ENCODE measurements at regions not wholly inside any gene's neighbourhood (a gene's known extent, or its start where the extent isn't known, plus 50 kb on each side); places are given as distances from the start of the nearest gene placed in this dataset.

- no peak for TF ChIP-seq CTCF (IDR thresholded peaks at IDR 0.05)
- no peak for TF ChIP-seq EP300 (IDR thresholded peaks at IDR 0.05)
- TF ChIP-seq POLR2A (IDR thresholded peaks at IDR 0.05), result no peak
- no peak for TF ChIP-seq POLR2AphosphoS5 (IDR thresholded peaks at IDR 0.05)
Observed at GRCh38 chr1:83717785-83718184, 281.1 kb downstream of the TTLL7 start.

Measured in suprapubic skin (tissue), 4 donors.